Retina (tissue), 1 donor: ENCODE measurements at regions not wholly inside any gene's neighbourhood (a gene's known extent, or its start where the extent isn't known, plus 50 kb on each side); places are given as distances from the start of the nearest gene placed in this dataset.

Source experiments
- DNase-seq: peaks from one replicate; pipeline ENCODE4 v3.0.0-alpha.2; 2016

GRCh38 chr5:6926491-6927038 lies 213.3 kb downstream of the TENT4A start:
- no peak for DNase-seq

- DNase-seq: no peak
Observed at GRCh38 chr5:6936031-6936430, 222.8 kb downstream of the TENT4A start.

- no peak for DNase-seq
Observed at GRCh38 chr5:6937677-6938076, 224.4 kb downstream of the TENT4A start.

- DNase-seq: no peak
Observed at GRCh38 chr5:6941631-6942030, 228.4 kb downstream of the TENT4A start.

GRCh38 chr5:6943197-6944112 lies 230.2 kb downstream of the TENT4A start:
- DNase-seq: no peak

- no peak for DNase-seq
Observed at GRCh38 chr5:6948562-6948961, 235.3 kb downstream of the TENT4A start.

- DNase-seq: no peak
Observed at GRCh38 chr5:6949230-6949629, 236.0 kb downstream of the TENT4A start.

- DNase-seq: no peak
Observed at GRCh38 chr5:6950250-6950649, 237.0 kb downstream of the TENT4A start.

- DNase-seq: no peak
Observed at GRCh38 chr5:6950860-6951259, 237.6 kb downstream of the TENT4A start.

GRCh38 chr5:6961123-6961522 lies 247.9 kb downstream of the TENT4A start:
- DNase-seq: no peak

- no peak for DNase-seq
Observed at GRCh38 chr5:6961837-6962635, 248.8 kb downstream of the TENT4A start.

GRCh38 chr5:6976971-6977370 lies 263.7 kb downstream of the TENT4A start:
- DNase-seq: no peak

- no peak for DNase-seq
Observed at GRCh38 chr5:6979061-6979460, 265.8 kb downstream of the TENT4A start.

- no peak for DNase-seq
Observed at GRCh38 chr5:6989230-6989629, 276.0 kb downstream of the TENT4A start.

GRCh38 chr5:6994097-6994496 lies 280.9 kb downstream of the TENT4A start:
- DNase-seq: no peak

- DNase-seq: no peak
Observed at GRCh38 chr5:6995115-6995514, 281.9 kb downstream of the TENT4A start.

GRCh38 chr5:7000310-7000709 lies 287.1 kb downstream of the TENT4A start:
- DNase-seq: no peak

GRCh38 chr5:7010591-7010990 lies 297.4 kb downstream of the TENT4A start:
- no peak for DNase-seq

- no peak for DNase-seq
Observed at GRCh38 chr5:7012057-7012456, 298.8 kb downstream of the TENT4A start.

- DNase-seq: no peak
Observed at GRCh38 chr5:7014611-7015010, 301.4 kb downstream of the TENT4A start.

GRCh38 chr5:7015586-7016256 lies 302.5 kb downstream of the TENT4A start:
- no peak for DNase-seq

- DNase-seq: no peak
Observed at GRCh38 chr5:7016999-7017747, 303.9 kb downstream of the TENT4A start.
